HG02623 (cell line): ENCODE measurements at regions not wholly inside any gene's neighbourhood (a gene's known extent, or its start where the extent isn't known, plus 50 kb on each side); places are given as distances from the start of the nearest gene placed in this dataset.

Experiments
- ATAC-seq: cut with Tn5 transposase; IDR thresholded peaks from one replicate; pipeline ENCODE4 v1.9.1; 2021; ENCODE audit warnings: moderate library complexity; ENCODE audit not compliant: unreplicated experiment

- no peak for ATAC-seq
Observed at GRCh38 chr3:40593351-40593750, 68.6 kb downstream of the ZNF621 start.

GRCh38 chr3:40597441-40597840, 72.7 kb downstream of the ZNF621 start:
- no peak for ATAC-seq

- no peak for ATAC-seq
Observed at GRCh38 chr3:40598338-40598737, 73.6 kb downstream of the ZNF621 start.

GRCh38 chr3:40598962-40599361, 74.2 kb downstream of the ZNF621 start:
- ATAC-seq: no peak

GRCh38 chr3:40602778-40603385, 78.1 kb downstream of the ZNF621 start:
- ATAC-seq: no peak

GRCh38 chr3:40605960-40606359, 81.2 kb downstream of the ZNF621 start:
- no peak for ATAC-seq

GRCh38 chr3:40608091-40608490, 83.3 kb downstream of the ZNF621 start:
- ATAC-seq: no peak

GRCh38 chr3:40613306-40613705, 88.5 kb downstream of the ZNF621 start:
- no peak for ATAC-seq

- ATAC-seq: no peak
Observed at GRCh38 chr3:40615110-40615915, 90.6 kb downstream of the ZNF621 start.

- ATAC-seq: no peak
Observed at GRCh38 chr3:40615918-40616819, 91.4 kb downstream of the ZNF621 start.

- ATAC-seq: no peak
Observed at GRCh38 chr3:40617084-40617483, 92.3 kb downstream of the ZNF621 start.

GRCh38 chr3:40618158-40618557, 93.4 kb downstream of the ZNF621 start:
- ATAC-seq: no peak

GRCh38 chr3:40620151-40620550, 95.4 kb downstream of the ZNF621 start:
- ATAC-seq: no peak

GRCh38 chr3:40621252-40621651, 96.5 kb downstream of the ZNF621 start:
- ATAC-seq: no peak

- ATAC-seq: peak; percentile 75
Observed at GRCh38 chr3:40623567-40623966, 98.8 kb downstream of the ZNF621 start.

- ATAC-seq: no peak
Observed at GRCh38 chr3:40624189-40624769, 99.5 kb downstream of the ZNF621 start.

GRCh38 chr3:40627095-40627494, 102.3 kb downstream of the ZNF621 start:
- ATAC-seq: no peak

- ATAC-seq: no peak
Observed at GRCh38 chr3:40628984-40629383, 104.2 kb downstream of the ZNF621 start.

- no peak for ATAC-seq
Observed at GRCh38 chr3:40631341-40631995, 106.7 kb downstream of the ZNF621 start.

- ATAC-seq: no peak
Observed at GRCh38 chr3:40637906-40638305, 113.1 kb downstream of the ZNF621 start.

GRCh38 chr3:40639006-40639405, 114.2 kb downstream of the ZNF621 start:
- ATAC-seq: no peak
